ENCODE measurements at regions not wholly inside any gene's neighbourhood (a gene's known extent, or its start where the extent isn't known, plus 50 kb on each side); places are given as distances from the start of the nearest gene placed in this dataset.

DNA sequence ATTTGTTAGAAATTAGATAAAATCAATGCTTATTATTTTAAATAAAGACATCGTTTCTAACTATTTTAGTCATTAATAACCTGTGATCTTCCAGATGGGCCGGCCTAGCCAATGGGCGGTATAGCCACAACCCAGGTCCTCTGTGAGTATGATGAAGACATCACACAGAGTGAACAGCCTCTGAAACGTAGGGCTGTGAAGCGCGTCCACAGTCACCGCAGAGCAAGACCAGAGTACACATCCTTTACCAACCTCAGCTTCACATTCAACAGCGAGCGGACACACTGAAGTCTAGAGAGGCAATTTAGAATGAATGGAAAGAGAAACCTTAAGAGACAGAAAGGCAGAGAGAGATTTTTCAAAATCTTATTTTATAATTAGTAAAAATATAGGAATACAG is 125.0 kb upstream of the RPS6KA2 start:
- TF ChIP-seq, protein P1, sequence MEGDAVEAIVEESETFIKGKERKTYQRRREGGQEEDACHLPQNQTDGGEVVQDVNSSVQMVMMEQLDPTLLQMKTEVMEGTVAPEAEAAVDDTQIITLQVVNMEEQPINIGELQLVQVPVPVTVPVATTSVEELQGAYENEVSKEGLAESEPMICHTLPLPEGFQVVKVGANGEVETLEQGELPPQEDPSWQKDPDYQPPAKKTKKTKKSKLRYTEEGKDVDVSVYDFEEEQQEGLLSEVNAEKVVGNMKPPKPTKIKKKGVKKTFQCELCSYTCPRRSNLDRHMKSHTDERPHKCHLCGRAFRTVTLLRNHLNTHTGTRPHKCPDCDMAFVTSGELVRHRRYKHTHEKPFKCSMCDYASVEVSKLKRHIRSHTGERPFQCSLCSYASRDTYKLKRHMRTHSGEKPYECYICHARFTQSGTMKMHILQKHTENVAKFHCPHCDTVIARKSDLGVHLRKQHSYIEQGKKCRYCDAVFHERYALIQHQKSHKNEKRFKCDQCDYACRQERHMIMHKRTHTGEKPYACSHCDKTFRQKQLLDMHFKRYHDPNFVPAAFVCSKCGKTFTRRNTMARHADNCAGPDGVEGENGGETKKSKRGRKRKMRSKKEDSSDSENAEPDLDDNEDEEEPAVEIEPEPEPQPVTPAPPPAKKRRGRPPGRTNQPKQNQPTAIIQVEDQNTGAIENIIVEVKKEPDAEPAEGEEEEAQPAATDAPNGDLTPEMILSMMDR (IDR thresholded peaks at IDR 0.05): no peak
- TF ChIP-seq EP300 (IDR thresholded peaks at IDR 0.05) (no peak), POLR2A (IDR thresholded peaks at IDR 0.05) (no peak)
